ENCODE measurements at regions not wholly inside any gene's neighbourhood (a gene's known extent, or its start where the extent isn't known, plus 50 kb on each side); places are given as distances from the start of the nearest gene placed in this dataset.
"Not testable (repeated sequence)": the region's sequence is repeated elsewhere in the genome, so short reads cannot be mapped to it uniquely, and the experiment has no call there.

- Histone ChIP-seq H3K36me3 (no peaks in the 10 kb centered on the region), H3K27ac (no peak overlapping the region), H3K4me3 (no peak overlapping the region), H3K27me3 (no peaks in the 10 kb centered on the region), H3K9me3 (no peaks in the 10 kb centered on the region), H3K4me1 (no peaks in the 10 kb centered on the region)
- TF ChIP-seq CTCF (IDR thresholded peaks at IDR 0.05): no peak
- no peak for DNase-seq (ENCODE audit: low spot score)
These were observed 334.4 kb downstream of the EMP1 start for GRCh38 chr12:13530966-13531365.

GRCh38 chr12:13526185-13526921 is 329.8 kb downstream of the EMP1 start:
- H3K27me3 ChIP-seq, H3K27ac ChIP-seq: not testable (repeated sequence)

GRCh38 chr12:13523536-13524307 is 327.2 kb downstream of the EMP1 start:
- H3K4me3 ChIP-seq: no peak overlapping the region
- no peaks in the 10 kb centered on the region for H3K27me3 ChIP-seq
- no peaks in the 10 kb centered on the region for H3K9me3 ChIP-seq
- no peak overlapping the region for H3K27ac ChIP-seq
- no peaks in the 10 kb centered on the region for H3K4me1 ChIP-seq
- no peaks in the 10 kb centered on the region for H3K36me3 ChIP-seq
- DNase-seq (ENCODE audit: low spot score): no peak
- TF ChIP-seq CTCF (IDR thresholded peaks at IDR 0.05): no peak

More at GRCh38 chr12:13526185-13526921, 329.8 kb downstream of the EMP1 start:
- DNase-seq (ENCODE audit: low spot score); H3K4me1 ChIP-seq; H3K36me3 ChIP-seq; H3K4me3 ChIP-seq; H3K9me3 ChIP-seq: not testable (repeated sequence)

- not testable (repeated sequence) for DNase-seq (ENCODE audit: low spot score); H3K27me3 ChIP-seq; H3K36me3 ChIP-seq; H3K4me3 ChIP-seq; H3K4me1 ChIP-seq; H3K27ac ChIP-seq
- H3K9me3 ChIP-seq: peaks cover 0 to 16% of the 10 kb centered on the region in 2 donors
These were observed 321.5 kb downstream of the EMP1 start for GRCh38 chr12:13518034-13518433.

- TF ChIP-seq CTCF (IDR thresholded peaks at IDR 0.05): no peak
- Histone ChIP-seq H3K36me3 (no peaks in the 10 kb centered on the region), H3K9me3 (peaks cover 0 to 22% of the 10 kb centered on the region in 2 donors)
These were observed 313.2 kb downstream of the EMP1 start for GRCh38 chr12:13509740-13510139.

GRCh38 chr12:13505636-13506035 is 309.1 kb downstream of the EMP1 start:
- Histone ChIP-seq H3K4me1 (no peaks in the 10 kb centered on the region), H3K27ac (no peak overlapping the region), H3K27me3 (no peaks in the 10 kb centered on the region), H3K36me3 (no peaks in the 10 kb centered on the region), H3K9me3 (no peaks in the 10 kb centered on the region), H3K4me3 (no peak overlapping the region)
- TF ChIP-seq CTCF (IDR thresholded peaks at IDR 0.05): no peak
- no peak for DNase-seq (ENCODE audit: low spot score)

More at GRCh38 chr12:13509740-13510139, 313.2 kb downstream of the EMP1 start:
- H3K4me1 ChIP-seq: no peaks in the 10 kb centered on the region
- DNase-seq (ENCODE audit: low spot score): no peak
- H3K27ac ChIP-seq: no peak overlapping the region
- H3K27me3 ChIP-seq: no peaks in the 10 kb centered on the region
- H3K4me3 ChIP-seq: no peak overlapping the region

Data from right atrium auricular region (tissue), 2 donors.